ENCODE measurements at regions not wholly inside any gene's neighbourhood (a gene's known extent, or its start where the extent isn't known, plus 50 kb on each side); places are given as distances from the start of the nearest gene placed in this dataset.
A peak's percentile ranks its signal among the peaks of the same experiment; 100 is the strongest.

GRCh38 chr5:125384071-125384470, 637.6 kb upstream of the ZNF608 start:
- DNase-seq (ENCODE audit: low spot score), result no peak

- no peak for DNase-seq (ENCODE audit: low spot score)
These were observed 643.9 kb upstream of the ZNF608 start for GRCh38 chr5:125390326-125390725.

- DNase-seq (ENCODE audit: low spot score), result no peak
These were observed 646.9 kb upstream of the ZNF608 start for GRCh38 chr5:125393221-125393815.

- no peak for DNase-seq (ENCODE audit: low spot score)
These were observed 648.3 kb upstream of the ZNF608 start for GRCh38 chr5:125394661-125395280.

- no peak for DNase-seq (ENCODE audit: low spot score)
These were observed 650.0 kb upstream of the ZNF608 start for GRCh38 chr5:125396462-125396861.

- DNase-seq (ENCODE audit: low spot score), result no peak
These were observed 652.0 kb upstream of the ZNF608 start for GRCh38 chr5:125398466-125398865.

GRCh38 chr5:125399885-125400284, 653.4 kb upstream of the ZNF608 start:
- DNase-seq (ENCODE audit: low spot score), result no peak

- no peak for DNase-seq (ENCODE audit: low spot score)
These were observed 655.5 kb upstream of the ZNF608 start for GRCh38 chr5:125401724-125402622.

GRCh38 chr5:125402787-125403186, 656.3 kb upstream of the ZNF608 start:
- DNase-seq (ENCODE audit: low spot score), result no peak

GRCh38 chr5:125404056-125404455, 657.6 kb upstream of the ZNF608 start:
- DNase-seq (ENCODE audit: low spot score), result no peak

- DNase-seq (ENCODE audit: low spot score), result no peak
These were observed 662.2 kb upstream of the ZNF608 start for GRCh38 chr5:125408448-125409233.

GRCh38 chr5:125409234-125409860, 662.9 kb upstream of the ZNF608 start:
- no peak for DNase-seq (ENCODE audit: low spot score)

- DNase-seq (ENCODE audit: low spot score), result no peak
These were observed 663.6 kb upstream of the ZNF608 start for GRCh38 chr5:125409861-125410536.

GRCh38 chr5:125410537-125411070, 664.2 kb upstream of the ZNF608 start:
- DNase-seq (ENCODE audit: low spot score), result no peak

- no peak for DNase-seq (ENCODE audit: low spot score)
These were observed 664.8 kb upstream of the ZNF608 start for GRCh38 chr5:125411071-125411743.

- DNase-seq (ENCODE audit: low spot score), result no peak
These were observed 665.5 kb upstream of the ZNF608 start for GRCh38 chr5:125411744-125412560.

GRCh38 chr5:125412561-125413495, 666.4 kb upstream of the ZNF608 start:
- DNase-seq (ENCODE audit: low spot score), result peak; percentile 17
